Stomach smooth muscle (tissue), 2 donors: ENCODE measurements at regions not wholly inside any gene's neighbourhood (a gene's known extent, or its start where the extent isn't known, plus 50 kb on each side); places are given as distances from the start of the nearest gene placed in this dataset.

Experiments
- H3K27ac ChIP-seq: one replicate; pipeline ENCODE4 v1.7.0; 2013; ENCODE audit warnings: mild to moderate bottlenecking, low read length, inconsistent platforms
- H3K27me3 ChIP-seq, 2 donors: one replicate each; pipeline ENCODE4 v1.7.0; 2013; ENCODE audit warnings: low read length in 2 of 2; ENCODE audit not compliant: insufficient read depth in 2 of 2, control insufficient read depth in 1 of 2
- H3K36me3 ChIP-seq, 2 donors: one replicate each; pipeline ENCODE4 v1.7.0; 2013; ENCODE audit warnings: low read length in 2 of 2; ENCODE audit not compliant: control insufficient read depth in 2 of 2, insufficient read depth in 2 of 2
- H3K4me1 ChIP-seq: one replicate; pipeline ENCODE4 v1.7.0; 2013; ENCODE audit warnings: low read length; ENCODE audit not compliant: control insufficient read depth, insufficient read depth
- H3K4me3 ChIP-seq, 2 donors: one replicate each; pipeline ENCODE4 v1.7.0; 2013; ENCODE audit warnings: low read length in 2 of 2
- H3K9ac ChIP-seq, 2 donors: one replicate each; pipeline ENCODE4 v1.7.0; 2013; ENCODE audit warnings: low read length in 2 of 2, mild to moderate bottlenecking in 1 of 2
- H3K9me3 ChIP-seq, 2 donors: one replicate each; pipeline ENCODE4 v1.7.0; 2013; ENCODE audit warnings: low read length in 2 of 2; ENCODE audit not compliant: control insufficient read depth in 2 of 2
- donor health status: healthy.
- donor health status: Pancreatic carcinoma.

DNA sequence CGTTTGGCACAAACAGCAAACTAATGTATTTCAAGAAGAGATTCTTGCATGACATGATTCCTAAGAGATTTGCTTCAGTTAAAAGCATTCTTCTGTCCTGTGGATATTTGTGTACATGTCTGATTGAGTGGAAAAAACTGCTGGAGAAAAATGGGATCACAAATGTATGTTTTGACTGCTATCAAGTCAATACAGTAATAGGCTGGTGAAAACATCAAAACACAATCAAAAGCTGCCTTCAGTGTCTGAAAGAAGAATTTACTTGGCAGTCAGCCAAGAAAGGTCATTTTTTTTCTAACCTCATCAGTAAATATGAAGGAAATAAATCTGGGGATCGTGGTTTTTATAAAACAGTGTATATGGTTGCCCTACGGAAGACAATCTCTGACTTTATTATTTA lies 1214.8 kb downstream of the NSUN3 start:
- no peaks in the 10 kb centered on the region for H3K36me3 ChIP-seq
- no peak overlapping the region for H3K9ac ChIP-seq
- no peaks in the 10 kb centered on the region for H3K9me3 ChIP-seq
- no peaks in the 10 kb centered on the region for H3K27me3 ChIP-seq
- no peak overlapping the region for H3K27ac ChIP-seq
- no peaks in the 10 kb centered on the region for H3K4me1 ChIP-seq
- no peak overlapping the region for H3K4me3 ChIP-seq

DNA sequence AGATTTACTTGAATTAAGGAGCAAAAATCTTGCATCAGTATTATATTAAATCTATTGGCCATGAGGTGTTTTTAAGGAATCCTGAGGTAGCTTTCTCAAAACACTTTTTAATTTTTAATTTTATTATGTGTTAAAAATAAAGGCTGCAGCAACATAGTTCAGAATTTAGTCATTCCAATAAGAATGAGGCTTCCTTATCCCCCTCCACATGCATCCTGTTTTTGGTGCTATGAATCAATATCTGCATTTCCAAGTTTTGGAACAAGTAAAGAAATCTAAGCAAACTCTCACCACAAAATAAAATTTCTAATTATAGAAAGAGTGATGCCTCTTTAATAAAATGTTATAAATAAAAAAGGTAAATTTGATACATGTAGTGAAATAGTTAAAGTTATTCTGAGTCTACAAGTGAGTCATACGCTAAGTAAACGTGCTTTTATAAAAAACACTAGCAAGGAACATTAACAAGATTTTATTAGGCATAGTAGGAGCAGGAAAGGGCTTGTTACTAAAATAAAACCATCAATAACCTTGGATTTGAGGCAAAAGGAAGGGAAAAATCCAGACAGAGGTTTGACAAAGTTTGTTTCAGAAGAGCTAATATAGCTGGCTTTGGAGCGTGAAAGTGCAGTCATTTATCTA lies 1218.0 kb downstream of the NSUN3 start:
- Histone ChIP-seq H3K9ac (no peak overlapping the region), H3K36me3 (no peaks in the 10 kb centered on the region), H3K4me3 (no peak overlapping the region), H3K27me3 (no peaks in the 10 kb centered on the region), H3K27ac (no peak overlapping the region), H3K9me3 (no peaks in the 10 kb centered on the region), H3K4me1 (no peaks in the 10 kb centered on the region)

DNA sequence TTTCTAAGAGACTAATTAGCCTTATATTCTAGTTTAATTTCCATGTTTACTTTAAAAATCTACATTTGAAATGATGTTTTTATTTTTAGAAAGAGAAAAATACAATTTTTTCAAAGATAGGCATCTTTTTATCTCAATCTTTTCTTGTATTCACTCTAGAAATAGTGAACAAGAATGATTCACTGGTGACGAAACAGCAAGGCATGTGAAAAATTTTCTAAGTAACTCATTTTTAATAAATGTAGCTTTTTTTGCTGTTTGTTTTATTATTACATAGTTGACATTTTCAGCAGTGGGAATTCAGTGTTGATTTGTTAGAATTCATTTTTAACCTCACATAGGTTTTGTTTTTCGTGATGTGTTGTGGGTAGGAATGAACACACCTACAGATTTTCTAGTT lies 1226.4 kb downstream of the NSUN3 start:
- Histone ChIP-seq H3K27me3 (no peaks in the 10 kb centered on the region), H3K9me3 (no peaks in the 10 kb centered on the region), H3K27ac (no peak overlapping the region), H3K4me1 (no peaks in the 10 kb centered on the region), H3K36me3 (no peaks in the 10 kb centered on the region), H3K4me3 (no peak overlapping the region), H3K9ac (no peak overlapping the region)

DNA sequence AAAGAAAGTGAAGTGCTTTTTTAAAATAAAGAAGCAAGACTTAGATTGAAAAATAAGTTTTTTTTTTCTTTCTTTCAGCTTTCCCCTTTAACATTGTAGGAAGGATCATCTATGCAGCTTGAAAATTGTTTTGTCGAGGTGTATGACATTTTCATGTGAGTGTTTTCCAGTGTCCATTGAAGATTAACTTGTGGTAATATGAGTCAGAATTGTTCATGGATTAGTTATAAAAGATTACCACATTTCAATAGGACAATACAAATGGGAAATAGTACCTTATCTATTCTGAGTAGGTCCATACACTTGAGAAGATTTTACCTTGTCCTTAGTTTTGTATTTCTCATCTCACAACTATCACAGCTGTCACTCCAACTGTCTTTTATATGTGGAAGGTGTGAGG lies 1234.7 kb downstream of the NSUN3 start:
- Histone ChIP-seq H3K36me3 (no peaks in the 10 kb centered on the region), H3K27ac (no peak overlapping the region), H3K4me3 (no peak overlapping the region), H3K9me3 (no peaks in the 10 kb centered on the region), H3K9ac (no peak overlapping the region), H3K4me1 (no peaks in the 10 kb centered on the region), H3K27me3 (no peaks in the 10 kb centered on the region)

DNA sequence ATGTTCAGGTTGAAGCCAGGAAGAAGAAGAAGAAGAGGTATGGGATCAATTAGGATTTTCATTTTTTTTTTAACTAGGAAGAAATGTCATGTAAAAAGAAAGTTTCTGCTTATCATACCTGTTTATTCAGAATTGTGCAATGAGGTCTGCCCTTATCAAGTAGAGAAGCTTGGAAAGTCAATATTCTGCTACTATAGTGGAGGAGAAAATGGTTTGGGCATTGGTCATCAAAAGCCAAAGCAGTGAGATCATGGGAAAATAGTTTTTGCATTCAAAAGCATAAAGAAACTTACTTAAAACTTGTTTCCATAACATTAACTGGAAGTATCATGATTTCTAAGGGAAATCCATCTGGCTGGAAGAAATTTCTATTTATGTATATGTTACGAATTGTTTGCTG lies 1239.2 kb downstream of the NSUN3 start:
- H3K9ac ChIP-seq, result no peak overlapping the region
- no peak overlapping the region for H3K4me3 ChIP-seq
- no peak overlapping the region for H3K27ac ChIP-seq
- H3K9me3 ChIP-seq, result no peaks in the 10 kb centered on the region
- no peaks in the 10 kb centered on the region for H3K4me1 ChIP-seq
- no peaks in the 10 kb centered on the region for H3K27me3 ChIP-seq
- H3K36me3 ChIP-seq, result no peaks in the 10 kb centered on the region

DNA sequence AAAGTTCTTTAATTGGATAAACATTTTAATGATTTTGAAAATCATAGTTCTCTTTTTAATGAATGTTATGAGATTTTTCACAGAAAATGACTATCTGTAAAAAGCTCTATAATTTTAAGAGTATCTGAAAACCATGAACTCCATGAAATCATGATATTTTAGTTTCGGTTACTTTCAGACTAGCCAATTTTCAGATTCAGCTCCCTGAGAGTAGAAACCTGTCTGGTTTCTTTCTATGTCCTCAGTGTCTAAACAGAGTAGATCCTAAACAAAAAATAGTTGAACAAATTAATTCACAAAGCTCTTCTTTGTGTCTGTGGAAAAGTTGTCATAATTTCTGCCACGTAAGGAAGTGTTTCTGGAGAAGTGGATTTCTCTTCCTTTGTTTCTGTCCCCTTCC lies 1247.7 kb downstream of the NSUN3 start:
- Histone ChIP-seq H3K9me3 (no peaks in the 10 kb centered on the region), H3K4me1 (no peaks in the 10 kb centered on the region), H3K27me3 (no peaks in the 10 kb centered on the region), H3K9ac (no peak overlapping the region), H3K27ac (no peak overlapping the region), H3K4me3 (no peak overlapping the region), H3K36me3 (no peaks in the 10 kb centered on the region)

DNA sequence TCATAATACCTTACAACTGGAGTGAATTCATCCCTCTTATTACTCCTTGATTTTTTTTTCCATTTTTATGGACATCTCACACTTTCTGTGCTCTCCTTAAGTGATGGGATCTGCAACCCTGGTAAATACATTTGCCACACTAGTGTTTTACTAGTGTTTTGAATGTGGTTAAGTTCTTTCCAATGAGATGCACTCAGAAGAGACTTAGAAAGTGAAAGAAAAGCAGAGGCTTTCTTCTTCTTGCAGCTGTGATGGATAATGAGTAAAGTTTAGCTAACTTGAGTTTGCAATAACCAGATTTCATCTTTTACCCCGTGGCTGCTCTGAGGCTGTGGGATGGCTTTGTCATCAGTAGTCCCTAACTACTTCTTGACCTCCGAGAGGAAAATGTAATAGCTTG lies 1248.4 kb downstream of the NSUN3 start:
- Histone ChIP-seq H3K4me3 (no peak overlapping the region), H3K27ac (no peak overlapping the region), H3K9me3 (no peaks in the 10 kb centered on the region), H3K36me3 (no peaks in the 10 kb centered on the region), H3K4me1 (no peaks in the 10 kb centered on the region), H3K27me3 (no peaks in the 10 kb centered on the region), H3K9ac (no peak overlapping the region)

DNA sequence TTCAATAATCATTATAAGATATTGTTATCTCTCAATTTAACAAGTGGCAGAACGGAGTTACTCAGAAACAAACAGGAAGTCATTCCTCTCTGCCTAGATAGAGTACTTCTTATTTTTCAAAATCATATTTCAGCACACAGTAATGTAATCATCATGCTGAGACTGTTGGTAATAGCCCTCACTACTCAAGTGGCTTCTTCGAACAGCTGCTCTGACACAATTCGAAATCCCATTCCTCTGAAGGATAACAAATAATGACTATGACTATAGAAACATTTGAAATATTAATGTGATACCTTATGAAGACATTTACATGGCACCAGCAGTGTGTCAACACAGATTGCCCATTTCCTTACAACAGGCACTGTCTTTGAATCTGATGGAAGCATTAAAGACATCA lies 1249.8 kb downstream of the NSUN3 start:
- Histone ChIP-seq H3K27ac (no peak overlapping the region), H3K27me3 (no peaks in the 10 kb centered on the region), H3K4me1 (no peaks in the 10 kb centered on the region), H3K9me3 (no peaks in the 10 kb centered on the region), H3K4me3 (no peak overlapping the region), H3K9ac (no peak overlapping the region), H3K36me3 (no peaks in the 10 kb centered on the region)

DNA sequence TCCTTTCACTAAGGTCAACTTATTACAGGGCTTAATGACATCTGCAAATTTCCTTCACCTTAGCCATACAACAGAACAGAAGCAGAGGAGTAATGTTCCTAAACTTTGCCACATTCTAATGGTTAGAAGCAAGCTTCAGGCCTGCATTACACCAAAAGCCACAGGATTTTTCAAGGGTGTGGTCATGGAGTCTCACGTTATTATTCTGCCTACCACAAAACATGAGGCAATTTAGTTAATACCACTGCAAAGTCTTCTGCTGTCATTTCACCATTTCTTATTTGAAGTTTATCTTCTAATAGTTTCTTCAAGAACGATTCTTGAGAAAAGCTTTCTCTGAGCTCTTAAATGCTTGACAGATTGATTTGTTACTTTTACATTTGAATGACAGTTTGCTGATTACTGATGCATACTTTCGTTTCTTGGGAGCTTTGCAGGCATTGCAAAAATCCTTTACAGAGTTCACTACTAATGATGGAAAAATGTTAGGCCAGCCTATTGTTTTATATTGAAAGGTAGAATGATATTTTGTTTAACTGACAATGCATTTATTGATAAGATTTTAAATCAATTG lies 1257.1 kb downstream of the NSUN3 start:
- Histone ChIP-seq H3K36me3 (no peaks in the 10 kb centered on the region), H3K27me3 (no peaks in the 10 kb centered on the region), H3K9ac (no peak overlapping the region), H3K4me1 (no peaks in the 10 kb centered on the region), H3K27ac (no peak overlapping the region), H3K4me3 (no peak overlapping the region), H3K9me3 (no peaks in the 10 kb centered on the region)

DNA sequence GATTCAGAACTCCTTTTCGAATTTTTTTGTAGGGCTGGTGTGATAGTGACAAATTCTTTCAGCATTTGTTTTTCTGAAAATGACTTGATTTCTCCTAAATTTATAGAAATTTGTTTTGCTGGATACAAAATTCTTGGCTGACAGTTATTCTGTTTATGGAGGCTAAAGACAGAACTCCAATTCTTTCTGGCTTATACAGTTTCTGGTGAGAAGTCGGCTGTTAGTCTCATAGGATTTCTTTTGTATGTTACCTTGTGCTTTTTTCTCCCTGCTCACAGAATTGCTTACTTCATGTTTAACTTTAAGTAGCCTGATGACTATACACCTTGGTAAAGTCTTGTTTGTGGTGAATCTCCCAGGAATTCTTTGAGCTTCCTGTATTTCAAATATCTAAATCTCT lies 1264.6 kb downstream of the NSUN3 start:
- H3K9me3 ChIP-seq, result peaks cover 0 to 2% of the 10 kb centered on the region in 2 donors
- no peaks in the 10 kb centered on the region for H3K36me3 ChIP-seq
- no peaks in the 10 kb centered on the region for H3K4me1 ChIP-seq
- no peak overlapping the region for H3K27ac ChIP-seq
- no peak overlapping the region for H3K9ac ChIP-seq
- no peaks in the 10 kb centered on the region for H3K27me3 ChIP-seq
- no peak overlapping the region for H3K4me3 ChIP-seq

DNA sequence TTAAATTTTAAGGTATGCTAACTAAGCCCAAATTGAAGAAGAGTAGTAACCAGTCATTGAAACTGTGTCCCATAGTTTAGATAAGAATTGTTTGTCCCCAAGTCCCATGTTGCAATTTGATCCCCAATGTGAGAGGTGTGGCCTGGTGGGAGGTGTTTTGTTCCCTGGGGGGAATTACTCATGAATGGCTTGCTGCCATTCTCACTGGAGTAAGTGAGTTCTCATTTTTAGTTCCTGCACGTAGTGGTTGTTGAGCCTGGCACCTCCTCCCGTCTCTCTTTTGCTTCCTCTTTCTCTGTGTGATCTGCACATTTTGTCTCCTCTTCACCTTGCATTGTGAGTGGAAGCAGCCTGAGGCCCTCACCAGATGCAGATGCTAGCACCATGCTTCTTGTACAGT lies 1271.0 kb downstream of the NSUN3 start:
- Histone ChIP-seq H3K27me3 (no peaks in the 10 kb centered on the region), H3K9ac (no peak overlapping the region), H3K27ac (no peak overlapping the region), H3K4me1 (no peaks in the 10 kb centered on the region), H3K4me3 (no peak overlapping the region), H3K36me3 (no peaks in the 10 kb centered on the region), H3K9me3 (peaks cover 0 to 2% of the 10 kb centered on the region in 2 donors)
